HFFc6 (cell line): ENCODE measurements at regions not wholly inside any gene's neighbourhood (a gene's known extent, or its start where the extent isn't known, plus 50 kb on each side); places are given as distances from the start of the nearest gene placed in this dataset.
A peak's percentile ranks its signal among the peaks of the same experiment; 100 is the strongest.

Experiments
- DNase-seq: peaks from one replicate; pipeline ENCODE4 v3.0.0-alpha.2; 2018
- H3K27ac Mint-ChIP-seq: 2 replicates; pipeline ENCODE4 v1.8.0; 2020; ENCODE audit warnings: mild to moderate bottlenecking, mixed read lengths
- H3K27me3 Mint-ChIP-seq: 2 replicates; pipeline ENCODE4 v1.8.0; 2021; ENCODE audit warnings: mild to moderate bottlenecking, moderate library complexity, mixed read lengths; ENCODE audit not compliant: insufficient read depth
- H3K36me3 Mint-ChIP-seq: 2 replicates; pipeline ENCODE4 v1.8.0; 2021; ENCODE audit warnings: low read depth, mixed read lengths
- H3K4me1 Mint-ChIP-seq: 2 replicates; pipeline ENCODE4 v1.8.0; 2020; ENCODE audit warnings: low read depth, mixed read lengths
- H3K4me3 Mint-ChIP-seq: 2 replicates; pipeline ENCODE4 v1.8.0; 2020; ENCODE audit warnings: mild to moderate bottlenecking, moderate library complexity, mixed read lengths
- H3K9me3 Mint-ChIP-seq: 2 replicates; pipeline ENCODE4 v1.8.0; 2020; ENCODE audit warnings: mild to moderate bottlenecking, mixed read lengths
- CTCF ChIP-seq: fragments of 200-600 bp; sonication (generic); IDR thresholded peaks from 2 replicates; pipeline ENCODE4 v1.5.0; 2021; ENCODE audit warnings: antibody characterized with exemption, mild to moderate bottlenecking

GRCh38 chr2:215652388-215652787 lies 216.5 kb upstream of the FN1 start:
- no peak overlapping the region for H3K4me3 Mint-ChIP-seq
- DNase-seq = no peak
- H3K36me3 Mint-ChIP-seq = no peaks in the 10 kb centered on the region
- peaks cover 57% of the 10 kb centered on the region for H3K4me1 Mint-ChIP-seq
- H3K27me3 Mint-ChIP-seq = no peaks in the 10 kb centered on the region
- no peaks in the 10 kb centered on the region for H3K9me3 Mint-ChIP-seq
- H3K27ac Mint-ChIP-seq = peak overlapping the region; percentile 27; the same call in 1 of the 2 replicates
- no peak for TF ChIP-seq CTCF

DNA sequence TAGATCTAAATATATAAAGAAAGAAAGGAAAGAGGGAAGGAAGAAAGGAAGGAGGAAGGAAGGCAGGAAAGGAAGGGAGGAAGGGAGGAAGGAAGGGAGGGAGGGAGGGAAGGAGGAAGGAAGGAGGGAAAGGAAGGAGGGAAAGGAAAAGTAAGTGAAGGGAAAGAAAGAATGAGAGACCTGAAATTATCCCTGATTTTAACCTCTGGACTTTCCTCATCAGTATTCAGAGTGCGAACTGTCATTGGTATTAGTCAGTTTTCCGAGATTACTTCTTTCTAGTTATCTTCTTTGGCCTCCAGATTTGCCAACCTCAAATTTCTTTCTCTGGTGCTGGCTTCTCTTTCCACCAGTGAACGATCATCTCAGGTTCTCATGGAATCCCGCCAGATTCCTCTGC lies 215.5 kb upstream of the FN1 start:
- no peak for TF ChIP-seq CTCF
- Mint-ChIP-seq H3K27ac (no peak overlapping the region), H3K9me3 (no peaks in the 10 kb centered on the region), H3K4me1 (peaks cover 47% of the 10 kb centered on the region), H3K36me3 (no peaks in the 10 kb centered on the region), H3K27me3 (no peaks in the 10 kb centered on the region), H3K4me3 (no peak overlapping the region)
- no peak for DNase-seq

- no peaks in the 10 kb centered on the region for H3K4me1 Mint-ChIP-seq
- H3K27me3 Mint-ChIP-seq = no peaks in the 10 kb centered on the region; the same call in 1 of the 2 replicates
- H3K4me3 Mint-ChIP-seq = no peak overlapping the region
- no peak for TF ChIP-seq CTCF
- peaks cover 9% of the 10 kb centered on the region for H3K9me3 Mint-ChIP-seq
- H3K27ac Mint-ChIP-seq = no peak overlapping the region
- DNase-seq = no peak
- H3K36me3 Mint-ChIP-seq = peaks cover 26% of the 10 kb centered on the region
Observed at GRCh38 chr2:215644233-215644897, 208.5 kb upstream of the FN1 start.

DNA sequence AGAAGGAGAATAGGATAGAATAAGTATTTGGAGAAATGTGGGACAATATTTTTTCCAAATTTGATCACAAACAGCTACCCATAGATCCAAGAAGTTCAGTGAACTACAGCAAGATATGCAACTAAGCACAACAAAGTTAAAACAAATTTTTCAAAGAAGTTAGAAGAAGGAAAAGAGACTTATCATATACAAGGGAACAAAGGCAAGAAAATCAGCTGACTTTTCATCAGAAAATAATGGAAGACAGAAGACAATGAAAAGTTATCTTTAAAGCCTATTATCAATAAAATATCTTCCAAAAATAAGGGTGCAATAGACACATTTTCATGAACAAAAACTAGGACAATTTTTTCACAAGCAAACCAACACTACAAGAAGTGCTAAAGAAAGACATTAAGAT lies 202.8 kb upstream of the FN1 start:
- Mint-ChIP-seq H3K27ac (no peak overlapping the region), H3K36me3 (peaks cover 67% of the 10 kb centered on the region), H3K4me1 (peaks cover 33% of the 10 kb centered on the region), H3K9me3 (peaks cover 39% of the 10 kb centered on the region), H3K4me3 (no peak overlapping the region), H3K27me3 (no peaks in the 10 kb centered on the region; the same call in 1 of the 2 replicates)
- TF ChIP-seq CTCF = no peak
- no peak for DNase-seq

DNA sequence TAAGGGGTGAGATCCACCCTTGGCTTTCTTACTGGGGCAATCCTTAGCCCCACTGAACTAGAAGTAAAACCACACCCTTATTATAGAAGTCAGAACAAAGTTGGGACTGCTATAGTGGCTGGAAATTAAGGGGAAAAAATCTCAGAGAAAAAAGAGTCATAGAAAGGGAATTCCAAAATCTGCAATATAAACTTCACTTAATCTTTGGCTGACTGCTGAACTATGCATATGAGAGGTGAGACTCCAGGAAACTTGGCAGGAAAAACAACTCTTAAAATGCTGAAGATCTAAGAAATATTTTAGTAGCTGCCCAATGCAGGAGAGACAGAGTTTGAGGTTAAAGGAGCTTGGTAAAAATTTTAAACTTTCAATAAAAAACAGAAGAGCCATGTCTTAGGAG lies 201.8 kb upstream of the FN1 start:
- DNase-seq = peak; percentile 37
- Mint-ChIP-seq H3K4me1 (peaks cover 33% of the 10 kb centered on the region), H3K27ac (no peak overlapping the region), H3K9me3 (peaks cover 50% of the 10 kb centered on the region), H3K4me3 (no peak overlapping the region), H3K27me3 (no peaks in the 10 kb centered on the region; the same call in 1 of the 2 replicates), H3K36me3 (peaks cover 75% of the 10 kb centered on the region)
- TF ChIP-seq CTCF = no peak
